Inflammatory macrophage treated with lipopolysaccharide for 4 hours (primary cell): ENCODE measurements at regions not wholly inside any gene's neighbourhood (a gene's known extent, or its start where the extent isn't known, plus 50 kb on each side); places are given as distances from the start of the nearest gene placed in this dataset.
"Not testable (repeated sequence)": the region's sequence is repeated elsewhere in the genome, so short reads cannot be mapped to it uniquely, and the experiment has no call there.

ENCODE experiments used
- DNase-seq: peaks from one replicate; pipeline ENCODE4 v3.0.0-alpha.2; 2020

DNA sequence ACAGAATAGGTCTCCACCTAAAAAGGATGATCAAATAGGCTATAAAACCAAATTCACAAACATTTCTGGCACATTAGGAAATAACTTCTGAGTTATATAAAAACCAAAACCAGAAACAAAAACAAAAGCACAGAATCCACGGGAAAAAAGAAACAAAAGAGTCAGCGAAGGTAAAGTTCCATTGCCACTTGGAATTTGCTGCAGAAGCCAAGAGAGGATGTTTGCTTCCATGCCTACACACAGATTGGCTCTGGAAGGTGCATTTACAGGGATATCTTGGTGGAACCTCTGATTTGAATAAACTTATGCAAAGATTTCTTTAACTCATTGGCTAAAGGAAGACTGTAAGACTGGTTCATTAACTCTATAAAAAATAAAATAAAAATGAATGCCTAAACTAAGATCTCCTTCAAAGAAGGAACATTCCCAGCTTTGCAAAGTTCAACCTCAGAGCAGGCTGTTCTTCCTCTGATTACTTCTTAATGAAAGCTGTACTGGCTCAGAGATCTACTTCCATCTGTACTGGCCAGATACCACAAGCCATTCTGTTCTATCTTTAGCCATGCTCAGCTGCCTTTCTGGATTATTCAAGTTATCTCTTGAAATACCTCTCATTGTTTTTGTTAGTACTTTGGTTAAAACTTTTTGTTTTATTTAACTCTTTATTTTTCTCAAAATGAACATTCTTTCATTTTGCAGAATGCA, 537.5 kb upstream of the CCDC54 start:
- no peak for DNase-seq

DNA sequence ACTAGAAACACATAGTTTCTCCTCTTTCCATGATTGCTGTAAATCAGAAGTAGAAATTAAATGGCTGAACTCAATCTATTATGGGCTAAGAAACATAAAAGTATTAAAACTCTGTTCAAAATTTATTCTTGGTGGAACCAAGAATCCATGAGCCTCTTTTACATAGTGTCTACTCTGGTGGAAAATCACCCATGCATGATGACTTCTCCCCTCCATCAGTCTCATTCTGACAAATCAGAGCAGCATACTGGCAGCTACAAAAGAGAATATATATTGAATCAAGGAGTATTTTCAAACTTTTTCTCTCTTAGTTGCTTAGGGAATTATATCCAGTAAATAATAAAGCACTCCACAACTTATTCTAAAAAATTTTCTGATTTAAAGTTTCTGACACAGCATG, 536.9 kb upstream of the CCDC54 start:
- DNase-seq = no peak

DNA sequence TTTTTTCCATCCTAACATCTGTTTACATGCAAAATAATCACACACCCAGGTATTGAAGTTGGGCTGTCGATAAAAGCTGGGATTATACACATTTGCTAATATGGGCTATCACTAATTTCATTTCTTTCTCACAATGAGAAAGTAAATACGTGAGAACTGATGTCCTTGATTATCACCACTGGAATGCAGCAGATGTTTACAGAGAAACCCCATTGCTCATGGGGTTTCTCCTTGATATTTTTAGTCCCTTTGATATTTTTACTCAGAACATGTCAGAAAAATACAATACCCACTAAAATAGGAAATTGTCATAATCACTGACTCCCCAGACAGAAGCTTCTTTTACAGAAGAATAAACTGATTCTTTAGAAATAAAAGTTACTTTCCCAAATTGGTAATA, 535.1 kb upstream of the CCDC54 start:
- no peak for DNase-seq

DNA sequence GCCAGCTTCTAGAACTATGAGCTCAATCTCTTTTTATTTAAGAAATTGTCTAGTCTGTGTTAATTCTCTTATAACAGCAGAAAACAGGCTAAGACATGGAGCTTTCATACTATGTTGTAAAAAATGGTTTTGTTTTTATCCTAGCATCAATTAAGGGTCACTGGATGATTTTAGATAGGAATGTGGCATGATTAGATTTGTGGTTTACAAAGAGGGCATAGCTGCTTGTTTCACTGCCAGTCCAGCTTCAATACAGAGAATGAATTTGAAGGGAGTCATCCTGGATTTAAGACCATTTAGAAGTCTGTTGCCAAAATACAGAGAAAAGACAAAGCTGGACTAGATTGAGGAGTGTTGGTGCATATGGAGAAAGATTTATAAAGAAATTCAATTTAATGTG, 532.6 kb upstream of the CCDC54 start:
- no peak for DNase-seq

DNA sequence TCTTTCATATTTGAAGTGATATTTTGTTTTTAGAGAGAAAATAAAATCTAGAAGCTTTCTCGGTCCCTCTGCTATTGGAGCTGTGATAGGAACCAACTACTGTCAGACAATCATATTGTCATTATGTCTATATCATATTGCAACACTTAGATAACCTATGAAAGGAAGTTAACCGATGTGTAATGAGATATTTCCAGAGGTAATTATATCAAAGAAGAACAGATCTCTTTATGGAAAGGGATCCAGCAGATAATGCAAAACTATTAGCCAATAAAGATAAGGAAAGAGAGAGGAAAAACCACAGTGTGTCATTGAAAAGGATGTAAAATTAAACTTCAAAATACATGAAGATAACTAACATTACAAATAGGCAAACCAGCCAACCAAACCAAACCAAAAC, 529.1 kb upstream of the CCDC54 start:
- DNase-seq = no peak

DNA sequence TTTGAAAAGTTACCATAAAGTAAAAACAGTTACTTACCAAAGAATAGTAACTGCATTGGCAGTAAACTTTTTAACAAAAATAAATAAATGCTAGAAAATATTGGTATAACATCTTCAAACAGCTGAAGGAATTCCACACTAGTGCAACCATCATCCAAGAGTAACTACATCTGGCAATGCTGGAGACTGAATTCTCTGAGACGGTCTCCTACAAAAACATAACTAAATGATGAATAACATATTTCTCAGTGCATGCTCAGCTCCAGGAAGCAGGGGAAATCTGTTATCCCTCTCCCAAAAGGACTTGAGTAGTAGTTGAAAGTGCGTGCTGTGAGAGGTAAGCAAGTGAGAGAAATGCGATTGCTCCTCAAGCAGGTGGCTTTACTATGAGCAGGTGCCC, 526.8 kb upstream of the CCDC54 start:
- no peak for DNase-seq

DNA sequence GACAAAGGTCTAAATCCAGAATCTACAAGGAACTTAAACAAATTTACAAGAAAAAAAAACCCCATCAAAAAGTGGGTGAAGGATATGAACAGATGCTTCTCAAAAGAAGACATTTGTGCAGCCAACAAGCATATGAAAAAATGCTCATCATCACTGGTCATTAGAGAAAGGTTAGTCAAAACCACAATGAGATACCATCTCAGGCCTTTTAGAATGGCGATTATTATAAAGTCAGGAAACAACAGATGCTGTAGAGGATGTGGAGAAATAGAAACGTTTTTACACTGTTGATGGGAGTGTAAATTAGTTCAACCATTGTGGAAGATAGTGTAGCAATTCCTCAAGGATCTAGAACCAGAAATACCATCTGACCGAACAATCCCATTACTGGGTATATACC, 518.9 kb upstream of the CCDC54 start:
- DNase-seq = not testable (repeated sequence)

DNA sequence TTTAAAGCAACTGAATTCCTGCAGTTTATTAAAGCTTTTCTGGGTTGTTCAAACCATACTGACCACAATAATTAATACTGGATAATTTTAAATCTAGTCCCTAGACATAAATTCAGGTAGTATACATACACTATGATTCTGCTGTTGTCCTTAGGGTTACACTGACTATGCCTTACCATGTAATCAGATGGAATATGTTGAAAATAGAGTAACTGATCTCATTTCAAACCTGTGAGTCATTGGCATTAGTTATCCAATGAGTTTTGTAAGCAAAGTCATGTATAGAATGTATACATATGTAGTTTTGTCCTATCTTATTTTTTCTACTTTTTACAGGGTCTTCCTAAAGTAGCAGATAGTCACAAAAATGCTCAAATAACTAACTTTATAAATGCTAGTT, 517.1 kb upstream of the CCDC54 start:
- DNase-seq = no peak

DNA sequence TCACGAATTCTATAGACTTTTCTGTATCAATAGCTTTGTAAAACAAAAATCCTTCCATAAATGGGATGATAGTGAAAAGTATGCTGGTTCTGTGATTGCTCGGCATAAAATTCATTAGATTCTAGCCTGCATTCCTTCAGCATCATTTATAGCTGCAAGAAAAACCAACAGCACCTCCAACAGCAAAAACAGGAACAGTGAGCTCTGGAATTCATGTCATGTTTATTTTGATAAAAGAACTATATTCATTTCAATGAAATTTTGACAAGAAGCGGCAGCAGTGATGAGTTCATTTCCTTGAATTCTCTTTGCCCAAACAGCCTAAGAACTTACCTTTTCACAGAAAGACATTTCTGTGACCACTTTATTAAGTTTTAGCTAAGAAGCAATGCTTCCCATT, 515.2 kb upstream of the CCDC54 start:
- no peak for DNase-seq

DNA sequence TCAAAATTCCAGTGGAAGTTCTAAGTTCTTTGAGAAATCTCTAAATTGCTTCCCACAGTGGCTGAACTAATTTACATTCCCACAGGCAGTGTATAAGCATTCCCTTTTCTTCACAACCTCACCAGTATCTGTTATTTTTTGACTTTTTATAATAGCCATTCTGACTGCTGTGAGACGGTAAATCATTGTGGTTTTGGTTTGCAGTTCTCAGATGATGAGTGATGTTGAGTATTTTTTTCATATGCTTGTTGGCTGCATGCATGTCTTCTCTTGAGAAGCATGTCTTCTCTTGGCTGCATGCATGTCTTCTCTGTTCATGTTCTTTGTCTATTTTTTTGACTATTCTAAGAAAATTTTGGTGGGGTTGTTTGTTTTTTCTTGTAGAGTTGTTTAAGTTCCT, 499.6 kb upstream of the CCDC54 start:
- no peak for DNase-seq

DNA sequence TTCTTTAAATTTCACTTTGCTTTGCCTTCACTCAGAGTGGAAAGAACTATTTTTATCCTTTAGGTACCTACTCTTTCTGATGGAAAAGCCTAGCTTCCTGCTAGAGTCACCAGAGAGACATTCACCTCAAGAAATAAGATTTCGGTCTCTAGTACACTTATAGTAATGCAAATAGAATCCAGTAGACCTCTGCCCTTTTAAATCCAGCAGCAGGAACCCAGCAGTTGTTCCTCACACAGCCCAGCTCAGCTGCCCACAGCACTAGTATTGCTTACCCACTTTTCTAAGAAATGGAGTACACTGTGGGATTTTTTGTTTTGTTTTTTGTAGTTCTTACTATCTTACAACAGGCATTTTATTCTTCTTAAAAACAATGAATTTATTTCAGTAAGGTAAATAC, 497.0 kb upstream of the CCDC54 start:
- no peak for DNase-seq

DNA sequence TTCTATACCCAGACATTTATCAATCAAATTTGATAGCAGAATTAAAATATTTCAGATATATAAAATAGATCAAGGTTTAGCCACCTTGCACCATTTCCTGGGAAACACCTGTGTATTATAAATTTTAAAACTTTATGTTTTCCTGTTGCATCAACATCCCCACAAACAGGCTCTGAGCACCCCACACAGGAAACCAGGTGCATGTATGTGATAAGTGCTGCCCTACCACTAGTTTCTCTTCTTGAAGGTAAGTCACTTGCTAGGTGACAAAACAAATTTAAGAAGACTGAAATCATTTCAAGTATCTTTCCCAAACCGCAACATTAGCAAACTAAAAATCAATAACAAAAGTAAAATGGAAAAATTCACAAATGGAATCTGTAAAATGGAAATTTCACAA, 496.1 kb upstream of the CCDC54 start:
- DNase-seq = no peak

DNA sequence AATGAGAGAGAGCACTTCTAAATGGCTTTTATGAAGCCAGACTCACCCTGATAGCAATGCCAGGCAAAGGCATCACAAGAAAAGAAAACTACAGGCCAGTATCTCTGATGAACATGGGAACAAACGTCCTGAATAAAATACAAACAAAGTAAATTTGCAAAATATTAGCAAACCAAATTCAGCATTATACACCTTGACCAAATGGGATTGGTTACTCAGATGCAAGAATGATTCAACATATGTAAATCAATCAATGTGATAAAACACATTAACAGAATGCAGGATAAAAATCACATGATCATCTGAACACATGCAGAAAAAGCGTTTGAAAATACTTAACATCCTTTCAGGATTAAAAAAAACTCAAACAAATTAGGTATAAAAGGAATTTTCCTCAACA, 494.9 kb upstream of the CCDC54 start:
- DNase-seq = no peak

DNA sequence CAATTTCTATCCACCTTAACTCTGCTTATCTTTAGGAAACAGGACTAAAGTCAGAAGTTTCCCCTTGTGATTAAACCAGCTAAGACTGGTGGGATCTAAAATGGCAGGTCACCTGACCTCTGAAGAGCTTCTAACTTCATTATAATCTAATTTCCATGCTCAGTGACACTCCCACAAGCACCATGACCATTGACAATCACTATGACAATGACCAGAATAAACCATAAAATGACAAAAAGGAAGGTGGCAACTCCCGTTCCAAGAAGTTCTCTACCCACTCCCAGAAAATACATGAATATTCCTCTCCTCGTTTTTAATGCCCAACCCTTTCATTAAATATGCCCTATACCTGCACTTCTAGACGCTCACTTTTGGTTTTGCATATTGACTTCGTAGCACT, 471.2 kb upstream of the CCDC54 start:
- no peak for DNase-seq

DNA sequence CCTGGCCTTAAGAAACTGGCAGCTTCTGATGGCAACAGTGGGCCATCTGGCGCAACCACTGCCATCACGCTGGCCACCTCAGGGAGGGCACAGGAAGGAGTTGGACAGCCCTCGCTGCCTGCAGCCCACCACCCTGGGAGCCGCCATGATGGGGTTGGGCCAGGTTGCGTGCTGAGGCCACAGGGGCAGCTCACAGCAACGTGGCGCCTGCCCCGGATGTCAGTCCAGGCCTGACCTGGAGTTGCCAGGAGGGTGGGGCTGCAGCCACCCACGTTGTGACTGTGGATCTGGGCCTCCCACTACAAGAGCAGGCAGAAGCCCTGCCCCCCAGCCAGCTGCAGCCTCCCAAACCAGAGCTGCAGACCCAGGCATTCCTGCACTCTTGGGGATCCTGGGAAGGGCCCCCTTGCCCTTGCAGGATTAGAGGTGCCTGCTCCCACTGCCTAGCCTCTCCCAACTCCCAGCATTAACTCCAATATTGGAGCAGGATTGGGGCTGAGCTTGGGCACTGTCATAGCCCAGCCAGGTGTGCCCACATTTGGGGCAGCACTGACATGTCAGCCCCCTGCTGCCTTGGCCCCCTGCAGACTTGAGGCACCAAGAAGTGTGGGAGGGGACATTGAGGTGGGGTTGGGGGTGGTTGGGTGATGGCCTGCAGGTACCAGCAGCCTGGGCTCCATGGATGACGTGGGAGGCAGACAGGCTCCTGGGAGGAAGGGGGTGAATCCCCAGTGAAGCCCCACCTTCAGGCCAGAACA, 468.9 kb upstream of the CCDC54 start:
- no peak for DNase-seq

DNA sequence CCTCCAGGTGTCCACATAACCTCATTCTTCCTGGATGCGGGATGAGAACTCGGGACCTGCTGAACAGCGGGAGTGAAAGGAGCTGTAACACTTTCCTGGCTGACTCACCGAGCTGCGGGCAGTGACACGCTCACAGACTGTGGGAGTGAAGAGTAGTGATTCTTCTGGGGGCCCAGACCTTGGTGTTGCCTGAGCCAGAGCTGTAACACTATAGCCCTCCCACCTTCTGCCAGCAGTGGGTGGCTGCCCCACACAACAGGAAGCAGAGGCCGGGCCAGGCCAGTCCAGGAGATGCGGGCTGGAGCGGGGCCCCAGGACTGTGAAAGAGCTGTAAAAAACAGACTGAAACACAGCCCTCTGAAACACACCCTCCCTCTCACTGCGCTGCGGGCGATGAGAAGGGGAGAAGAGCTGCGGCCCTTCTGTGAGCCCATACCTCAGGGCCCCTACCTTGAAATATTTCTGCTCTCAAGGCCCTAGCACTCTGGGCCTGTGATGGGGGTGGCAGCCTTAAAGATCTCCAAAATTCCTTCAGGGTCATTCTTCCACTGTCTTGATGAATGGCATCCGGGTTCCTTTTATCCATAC, 464.0 kb upstream of the CCDC54 start:
- DNase-seq = no peak

DNA sequence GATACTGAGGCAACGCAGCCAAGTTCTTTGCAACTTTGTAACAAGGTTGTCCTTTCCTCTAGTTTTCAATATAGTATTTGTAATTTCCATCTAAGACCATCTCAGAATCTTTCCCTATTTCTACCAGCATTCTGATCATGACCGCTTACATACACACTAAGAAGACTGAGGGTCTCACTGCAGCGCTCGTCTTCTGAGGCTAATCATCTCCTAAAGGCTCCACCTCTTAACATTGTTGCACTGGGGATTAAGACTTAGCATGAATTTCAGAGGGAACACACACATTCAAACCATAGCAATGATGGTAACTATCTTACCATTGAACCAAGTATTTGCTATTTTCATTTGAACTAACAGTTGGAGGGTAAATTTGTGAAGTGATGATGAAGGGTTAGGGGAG, 463.3 kb upstream of the CCDC54 start:
- no peak for DNase-seq

DNA sequence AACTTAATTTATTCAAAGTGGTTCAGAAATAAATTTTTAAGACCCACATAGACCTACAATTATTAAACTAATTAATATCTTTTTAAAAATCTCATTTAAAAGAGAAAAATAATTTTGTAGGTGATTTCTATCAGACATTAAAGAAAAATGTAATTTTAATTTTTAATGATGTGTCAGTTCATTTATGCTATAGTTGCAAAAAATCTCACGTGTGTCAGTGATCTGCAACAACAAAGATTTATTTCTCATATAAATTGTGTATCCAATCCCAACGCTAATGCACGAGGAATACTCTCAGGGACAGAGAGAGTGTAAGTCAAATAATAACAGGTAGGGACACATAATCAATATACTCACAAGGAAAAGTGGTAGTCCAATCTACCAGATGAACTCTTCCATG, 456.6 kb upstream of the CCDC54 start:
- DNase-seq = no peak

DNA sequence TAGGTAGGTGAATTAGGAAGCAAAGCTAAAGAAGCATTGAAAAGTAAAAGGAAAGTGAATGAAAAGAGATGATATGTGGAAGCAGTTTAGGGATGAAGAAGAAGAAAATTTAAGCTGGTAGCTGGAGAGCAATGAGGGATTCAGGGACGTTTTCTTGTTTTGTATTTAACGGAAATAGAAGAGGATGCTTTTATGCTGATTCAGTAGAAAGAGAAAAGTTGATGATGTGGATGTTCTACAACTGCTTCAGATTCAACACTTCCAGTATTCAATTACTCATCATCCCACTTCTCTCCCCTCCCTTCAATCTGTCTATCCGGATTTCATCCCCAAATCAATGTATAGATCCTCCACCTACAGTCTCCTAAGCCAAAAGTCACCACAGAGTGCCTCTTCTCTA, 448.2 kb upstream of the CCDC54 start:
- DNase-seq = no peak

DNA sequence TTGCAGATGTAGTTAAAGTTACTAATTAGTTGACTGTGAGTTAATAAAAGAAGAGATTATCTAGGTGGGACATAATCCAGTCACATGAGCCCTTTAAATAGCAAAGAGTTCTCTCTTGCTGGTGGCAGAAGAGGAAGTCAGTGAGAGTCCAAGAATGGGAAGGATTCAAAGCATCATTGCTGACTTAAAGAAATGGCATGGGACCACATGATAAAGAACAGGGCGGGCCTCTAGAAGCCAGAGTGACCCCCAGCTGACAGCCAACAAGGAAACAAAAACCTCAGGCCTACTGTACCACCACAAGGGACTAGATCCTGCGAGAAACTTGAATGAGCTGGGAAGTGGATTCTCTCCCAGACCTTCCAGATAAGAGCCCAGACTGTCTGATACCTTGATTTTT, 447.2 kb upstream of the CCDC54 start:
- no peak for DNase-seq

DNA sequence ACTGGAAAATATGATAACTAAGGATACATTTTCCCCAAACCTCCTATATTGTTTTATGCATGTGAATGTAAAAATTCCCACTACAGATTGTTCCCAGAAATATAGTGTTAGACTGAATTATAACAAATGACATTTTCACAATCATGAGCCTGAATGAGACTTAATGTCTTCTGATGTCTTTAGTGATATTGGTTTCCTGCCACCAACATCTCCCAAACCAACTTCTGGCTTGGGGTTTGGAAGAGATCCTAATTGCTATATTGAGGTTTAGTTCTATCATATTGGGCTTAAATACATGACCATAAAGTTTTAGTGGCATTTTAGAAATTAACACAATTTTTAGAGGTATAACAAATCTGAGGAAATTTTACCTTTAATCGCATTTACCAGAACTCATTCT, 445.3 kb upstream of the CCDC54 start:
- DNase-seq = no peak

DNA sequence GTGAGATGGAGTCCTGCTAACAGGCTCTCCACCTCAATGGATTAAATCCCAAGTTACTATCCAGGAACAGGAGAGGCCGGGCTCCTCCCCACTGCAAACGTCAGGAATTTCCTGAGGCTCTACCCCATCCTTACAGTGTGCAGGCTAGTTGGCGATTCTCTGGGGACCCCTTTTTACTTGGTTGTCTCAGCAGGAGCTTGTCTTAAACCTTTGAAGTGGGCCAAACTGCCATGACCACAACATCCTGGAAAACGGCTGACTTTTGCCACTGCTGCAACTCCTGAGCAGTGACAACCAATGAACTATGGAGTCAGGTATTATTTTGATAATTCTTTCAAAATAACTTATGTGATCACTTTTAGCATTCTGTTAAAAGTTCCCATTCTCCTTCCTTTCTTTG, 440.9 kb upstream of the CCDC54 start:
- DNase-seq = no peak

DNA sequence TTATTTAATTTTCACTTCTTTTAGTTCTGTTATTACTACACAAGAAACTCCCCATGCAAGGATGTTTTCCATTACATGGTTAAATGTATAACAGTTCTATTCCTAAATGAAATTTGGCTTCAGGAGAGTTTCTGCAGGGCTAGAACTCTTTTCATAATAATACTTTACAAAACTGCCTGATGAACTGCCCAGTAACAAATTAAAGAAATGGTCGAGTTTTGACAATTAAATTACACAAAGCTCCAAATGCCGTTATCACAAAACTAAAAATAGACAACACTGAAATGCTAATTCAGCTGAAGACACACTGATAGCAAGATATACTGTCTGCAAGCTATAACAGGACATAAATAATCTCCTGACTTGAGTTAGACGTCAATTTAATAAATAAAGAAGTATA, 435.2 kb upstream of the CCDC54 start:
- DNase-seq = no peak

DNA sequence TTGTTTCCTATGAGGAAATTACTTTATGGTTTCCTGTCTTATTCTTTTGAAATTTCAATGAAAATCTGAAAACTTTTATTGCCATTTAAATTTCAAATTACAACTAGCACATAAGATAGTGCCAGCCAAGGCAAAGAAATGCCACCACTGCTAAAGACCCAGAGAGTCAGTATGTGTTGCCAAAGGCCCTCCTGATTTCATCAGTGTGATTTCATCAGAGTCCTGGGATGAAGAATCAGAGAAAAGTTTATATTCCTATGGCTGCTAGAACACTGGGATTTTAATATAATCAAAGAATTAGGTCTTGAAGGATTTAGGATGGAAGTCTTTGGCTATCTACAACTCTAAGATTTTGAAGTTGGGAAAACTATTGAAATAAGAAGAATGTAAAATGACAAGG, 434.2 kb upstream of the CCDC54 start:
- no peak for DNase-seq

DNA sequence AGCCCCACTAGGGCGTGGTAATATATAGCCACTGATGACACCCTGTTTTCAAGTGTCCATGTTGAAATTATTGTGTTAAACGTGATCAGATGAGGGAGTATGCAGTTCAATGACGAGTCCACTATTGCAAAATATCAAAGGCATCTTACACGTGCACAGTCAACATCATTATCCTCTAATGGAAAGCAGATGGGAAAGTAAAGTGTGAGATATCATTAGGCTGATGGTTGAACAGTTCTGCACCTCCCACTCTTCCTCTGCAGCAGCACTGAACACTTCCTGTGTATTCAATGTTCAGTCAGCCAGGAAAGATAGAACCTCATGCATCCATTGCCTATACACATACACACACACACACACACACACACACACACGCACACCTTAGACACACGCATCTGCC, 431.8 kb upstream of the CCDC54 start:
- no peak for DNase-seq
